Central memory CD8-positive, alpha-beta T cell (primary cell): ENCODE measurements at regions not wholly inside any gene's neighbourhood (a gene's known extent, or its start where the extent isn't known, plus 50 kb on each side); places are given as distances from the start of the nearest gene placed in this dataset.

Experiments used
- ATAC-seq: fragments of 150-1000 bp; cut with Tn5 transposase; replicated peaks from 2 replicates; pipeline ENCODE4 v1.10.0; 2022; ENCODE audit warnings: mild to moderate bottlenecking, moderate FRiP score, moderate number of reproducible peaks; ENCODE audit not compliant: poor library complexity, severe bottlenecking; ENCODE audit errors: extremely low read depth
- DNase-seq, 2 donors: peaks; one replicate each; pipeline ENCODE4 v3.0.0; 2021; ENCODE audit warnings: low spot score in 2 of 2
- H3K27ac Mint-ChIP-seq: one replicate; pipeline ENCODE4 v1.8.0; 2022; ENCODE audit warnings: low read depth, mild to moderate bottlenecking, moderate library complexity, mixed read lengths
- H3K27me3 Mint-ChIP-seq: one replicate; pipeline ENCODE4 v1.8.0; 2022; ENCODE audit warnings: mixed read lengths
- H3K36me3 Mint-ChIP-seq: one replicate; pipeline ENCODE4 v1.8.0; 2022; ENCODE audit warnings: mild to moderate bottlenecking, moderate library complexity, mixed read lengths; ENCODE audit not compliant: insufficient read depth
- H3K4me1 Mint-ChIP-seq: one replicate; pipeline ENCODE4 v1.8.0; 2022; ENCODE audit warnings: mixed read lengths
- H3K4me3 Mint-ChIP-seq: one replicate; pipeline ENCODE4 v1.8.0; 2022; ENCODE audit warnings: mild to moderate bottlenecking, moderate library complexity, mixed read lengths
- H3K9me3 Mint-ChIP-seq: one replicate; pipeline ENCODE4 v1.8.0; 2022; ENCODE audit warnings: mixed read lengths

DNA sequence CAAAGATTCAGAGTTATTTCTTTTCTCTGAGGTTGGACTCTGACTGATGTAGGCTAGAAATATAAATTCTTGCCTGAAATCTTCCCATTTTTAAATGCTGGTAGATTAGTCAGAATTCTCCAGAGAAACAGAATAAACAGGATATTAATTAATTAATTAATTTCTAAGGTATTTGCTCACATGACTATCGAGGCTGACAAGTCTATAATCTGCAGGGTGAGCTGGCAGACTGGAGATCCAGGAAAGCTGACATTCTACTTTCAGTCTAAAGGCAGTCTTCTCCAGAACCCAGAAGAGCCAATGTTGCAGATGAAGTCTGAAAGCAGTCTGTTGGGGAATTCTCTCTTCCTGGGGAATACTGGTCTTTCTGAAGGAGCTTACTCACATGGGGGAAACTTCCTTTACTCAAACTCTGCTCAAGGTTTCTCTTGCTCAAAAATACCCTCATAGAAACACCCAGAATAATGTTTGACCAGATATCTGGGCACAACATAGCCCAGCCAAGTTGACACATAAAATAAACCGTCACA lies 189.7 kb downstream of the KIF20B start:
- H3K27me3 Mint-ChIP-seq = peaks cover 41% of the 10 kb centered on the region

DNA sequence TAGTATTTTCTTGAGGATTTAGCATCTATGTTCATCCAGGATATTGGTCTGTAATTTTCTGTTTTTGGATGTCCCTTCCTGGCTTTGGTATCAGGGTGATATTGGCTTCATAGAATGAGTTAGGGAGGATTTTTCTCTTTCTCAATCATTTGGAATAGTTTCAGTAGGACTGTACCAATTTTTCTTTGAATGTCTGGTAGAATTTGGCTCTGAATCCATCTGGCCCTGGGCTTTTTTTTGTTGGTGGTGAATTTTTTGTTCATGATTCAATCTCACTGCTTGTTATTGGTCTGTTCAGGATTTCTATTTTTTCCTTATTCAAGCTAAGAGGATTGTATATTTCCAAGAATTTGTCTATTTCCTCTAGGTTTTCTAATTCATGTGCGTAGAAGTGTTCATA lies 192.7 kb downstream of the KIF20B start:
- Mint-ChIP-seq H3K27me3 (peaks cover 45% of the 10 kb centered on the region), H3K9me3 (no peaks in the 10 kb centered on the region), H3K36me3 (no peaks in the 10 kb centered on the region), H3K4me3 (no peak overlapping the region), H3K4me1 (no peaks in the 10 kb centered on the region), H3K27ac (no peak overlapping the region)
- ATAC-seq (no peak), DNase-seq (no peak)

More for the DNA sequence above, 189.7 kb downstream of the KIF20B start:
- Mint-ChIP-seq H3K4me1 (no peaks in the 10 kb centered on the region), H3K27ac (no peak overlapping the region), H3K36me3 (no peaks in the 10 kb centered on the region), H3K4me3 (no peak overlapping the region), H3K9me3 (no peaks in the 10 kb centered on the region)
- no peak for ATAC-seq
- no peak for DNase-seq

GRCh38 chr10:89900554-89900953 lies 199.2 kb downstream of the KIF20B start:
- ATAC-seq (no peak), DNase-seq (no peak)
- no peak overlapping the region for H3K27ac Mint-ChIP-seq
- H3K36me3 Mint-ChIP-seq = no peaks in the 10 kb centered on the region
- H3K4me3 Mint-ChIP-seq = no peak overlapping the region
- H3K4me1 Mint-ChIP-seq = no peaks in the 10 kb centered on the region
- H3K27me3 Mint-ChIP-seq = peaks cover 50% of the 10 kb centered on the region
- no peaks in the 10 kb centered on the region for H3K9me3 Mint-ChIP-seq

DNA sequence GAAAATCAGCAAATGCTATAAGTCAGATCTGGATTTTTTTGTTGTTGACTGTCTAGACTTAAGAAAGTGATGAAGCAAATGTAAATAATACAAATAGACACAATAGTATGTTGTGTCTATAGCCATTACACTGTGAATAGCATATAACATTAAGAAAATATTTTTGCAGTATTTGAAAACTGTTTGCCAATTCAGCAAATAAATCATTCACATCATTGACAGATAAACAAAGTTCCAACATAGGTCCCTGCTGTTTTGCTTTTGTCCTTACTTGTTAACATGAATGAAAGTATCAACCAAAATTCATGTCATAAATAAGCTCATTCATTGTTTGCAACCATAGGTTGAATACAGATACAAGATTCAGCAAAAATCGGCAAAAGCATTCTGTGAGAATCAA lies 200.5 kb downstream of the KIF20B start:
- ATAC-seq (no peak), DNase-seq (no peak)
- Mint-ChIP-seq H3K36me3 (no peaks in the 10 kb centered on the region), H3K27me3 (peaks cover 40% of the 10 kb centered on the region), H3K4me3 (no peak overlapping the region), H3K4me1 (no peaks in the 10 kb centered on the region), H3K27ac (no peak overlapping the region), H3K9me3 (no peaks in the 10 kb centered on the region)

DNA sequence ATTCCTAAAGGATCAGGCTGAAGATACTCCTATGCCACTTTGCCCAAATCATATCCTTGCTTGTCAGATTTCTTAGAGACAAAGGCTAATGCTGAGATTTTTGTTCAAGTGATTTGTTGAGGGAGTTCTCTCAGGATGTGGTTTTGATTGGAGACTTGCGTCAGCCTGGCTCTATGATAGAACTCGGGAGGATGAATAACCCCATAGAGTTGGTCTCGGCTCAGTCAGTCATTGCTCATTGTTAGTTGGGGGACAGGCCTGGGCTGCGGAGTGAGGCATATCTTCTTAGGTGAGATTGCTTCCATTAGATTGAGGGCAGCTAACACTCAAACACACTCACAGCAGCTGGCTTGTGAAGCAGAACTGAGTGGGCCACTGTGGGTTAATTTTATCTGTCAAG lies 203.4 kb downstream of the KIF20B start:
- Mint-ChIP-seq H3K27me3 (peaks cover 47% of the 10 kb centered on the region), H3K36me3 (no peaks in the 10 kb centered on the region), H3K4me1 (no peaks in the 10 kb centered on the region), H3K27ac (no peak overlapping the region), H3K4me3 (no peak overlapping the region), H3K9me3 (no peaks in the 10 kb centered on the region)
- no peak for DNase-seq
- ATAC-seq = no peak

GRCh38 chr10:89909752-89910151 lies 208.4 kb downstream of the KIF20B start:
- no peaks in the 10 kb centered on the region for H3K4me1 Mint-ChIP-seq
- H3K9me3 Mint-ChIP-seq = no peaks in the 10 kb centered on the region
- H3K27ac Mint-ChIP-seq = no peak overlapping the region
- H3K27me3 Mint-ChIP-seq = peaks cover 77% of the 10 kb centered on the region
- DNase-seq (no peak), ATAC-seq (no peak)
- no peaks in the 10 kb centered on the region for H3K36me3 Mint-ChIP-seq
- H3K4me3 Mint-ChIP-seq = no peak overlapping the region

DNA sequence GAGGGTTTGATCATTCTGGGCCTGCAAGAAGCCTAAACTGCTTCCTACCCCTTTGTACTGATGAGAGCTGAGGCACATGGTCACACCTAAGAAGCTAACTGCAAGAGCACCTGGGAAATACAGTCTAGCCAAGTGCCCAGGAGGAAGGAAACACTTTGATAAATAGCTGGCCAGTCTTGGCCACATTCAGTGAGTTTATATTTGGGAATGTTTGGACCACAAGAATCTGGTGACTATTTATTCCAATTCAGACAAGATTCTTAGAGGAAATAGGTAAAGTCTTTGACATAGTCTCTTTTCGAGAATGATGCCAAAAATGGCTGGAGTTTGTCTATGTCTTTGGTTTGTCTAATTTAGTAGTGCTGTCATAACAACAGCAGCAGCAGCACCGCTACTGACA lies 213.6 kb downstream of the KIF20B start:
- H3K27ac Mint-ChIP-seq = no peak overlapping the region
- H3K36me3 Mint-ChIP-seq = no peaks in the 10 kb centered on the region
- DNase-seq = no peak
- no peak for ATAC-seq
- H3K9me3 Mint-ChIP-seq = no peaks in the 10 kb centered on the region
- no peak overlapping the region for H3K4me3 Mint-ChIP-seq
- peaks cover 73% of the 10 kb centered on the region for H3K27me3 Mint-ChIP-seq
- H3K4me1 Mint-ChIP-seq = no peaks in the 10 kb centered on the region

- no peak overlapping the region for H3K27ac Mint-ChIP-seq
- H3K4me1 Mint-ChIP-seq = no peaks in the 10 kb centered on the region
- no peaks in the 10 kb centered on the region for H3K9me3 Mint-ChIP-seq
- H3K36me3 Mint-ChIP-seq = no peaks in the 10 kb centered on the region
- ATAC-seq (no peak), DNase-seq (no peak)
- H3K4me3 Mint-ChIP-seq = no peak overlapping the region
- H3K27me3 Mint-ChIP-seq = peaks cover 63% of the 10 kb centered on the region
These were observed 214.6 kb downstream of the KIF20B start for GRCh38 chr10:89915968-89916367.

DNA sequence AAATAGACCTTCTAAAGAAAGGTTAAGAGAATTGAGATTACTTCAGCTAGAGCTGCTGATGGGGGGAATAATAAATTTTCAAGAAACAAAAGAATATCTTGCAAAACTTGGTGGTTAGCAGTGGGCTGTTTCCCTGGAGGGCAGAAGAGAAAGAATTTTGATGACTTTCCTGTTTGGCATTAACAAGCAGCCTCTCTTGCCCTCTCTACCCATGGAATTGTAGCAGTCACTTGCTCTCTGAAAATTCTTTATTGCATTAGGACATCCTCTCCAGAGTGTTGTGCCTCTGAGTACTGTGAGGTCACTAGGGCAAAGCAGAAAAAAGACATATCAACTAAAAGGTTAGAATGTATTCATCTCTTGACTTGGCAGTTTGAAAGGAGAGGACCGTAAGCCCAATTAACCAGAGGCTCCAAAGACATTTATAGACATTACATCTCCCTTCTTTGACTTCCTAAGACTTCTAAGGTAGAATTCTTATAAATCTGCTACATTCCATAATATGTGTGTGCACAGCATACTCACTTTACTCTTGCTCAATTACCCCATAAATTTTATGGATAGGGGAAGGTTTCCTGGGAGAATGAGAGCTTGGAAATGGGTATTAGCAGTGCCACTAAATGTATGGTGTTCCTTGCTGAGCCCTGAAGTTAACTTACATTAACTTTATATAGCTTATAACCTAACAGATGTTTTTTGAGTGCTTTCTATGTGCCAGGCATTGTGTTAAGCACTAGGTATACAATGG lies 215.3 kb downstream of the KIF20B start:
- Mint-ChIP-seq H3K27ac (no peak overlapping the region), H3K27me3 (peaks cover 57% of the 10 kb centered on the region), H3K4me1 (no peaks in the 10 kb centered on the region), H3K36me3 (no peaks in the 10 kb centered on the region), H3K4me3 (no peak overlapping the region), H3K9me3 (no peaks in the 10 kb centered on the region)
- ATAC-seq (no peak), DNase-seq (no peak)

DNA sequence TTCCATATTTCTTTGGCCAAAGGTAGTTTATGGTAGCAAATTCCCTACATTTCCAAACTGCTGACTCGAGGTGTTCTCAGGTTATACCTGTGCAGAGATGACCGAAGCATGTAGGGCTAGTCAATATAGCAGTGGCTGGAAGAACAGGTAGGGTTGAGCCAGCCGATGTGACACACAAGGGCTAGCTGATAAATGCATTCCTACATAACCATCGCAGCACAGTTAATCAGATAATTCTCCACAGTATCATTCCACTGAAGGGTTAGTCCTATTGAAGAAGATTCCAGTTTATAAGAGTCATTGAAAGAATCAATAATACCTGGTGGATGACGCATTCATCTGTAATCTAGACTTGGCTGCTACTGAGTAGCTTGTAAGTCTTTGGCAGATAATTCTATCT lies 220.0 kb downstream of the KIF20B start:
- H3K36me3 Mint-ChIP-seq = no peaks in the 10 kb centered on the region

GRCh38 chr10:89923661-89924060 lies 222.3 kb downstream of the KIF20B start:
- H3K4me3 Mint-ChIP-seq = no peak overlapping the region
- peaks cover 38% of the 10 kb centered on the region for H3K27me3 Mint-ChIP-seq
- ATAC-seq (no peak), DNase-seq (no peak)
- H3K36me3 Mint-ChIP-seq = no peaks in the 10 kb centered on the region
- H3K9me3 Mint-ChIP-seq = no peaks in the 10 kb centered on the region
- H3K27ac Mint-ChIP-seq = no peak overlapping the region
- H3K4me1 Mint-ChIP-seq = no peaks in the 10 kb centered on the region

More for the DNA sequence above, 220.0 kb downstream of the KIF20B start:
- H3K4me3 Mint-ChIP-seq = no peak overlapping the region
- no peaks in the 10 kb centered on the region for H3K4me1 Mint-ChIP-seq
- no peaks in the 10 kb centered on the region for H3K9me3 Mint-ChIP-seq
- H3K27ac Mint-ChIP-seq = no peak overlapping the region
- no peak for DNase-seq
- H3K27me3 Mint-ChIP-seq = peaks cover 32% of the 10 kb centered on the region
- ATAC-seq = no peak

GRCh38 chr10:89924261-89924660 lies 222.9 kb downstream of the KIF20B start:
- no peaks in the 10 kb centered on the region for H3K36me3 Mint-ChIP-seq
- no peak for ATAC-seq
- DNase-seq = no peak
- peaks cover 40% of the 10 kb centered on the region for H3K27me3 Mint-ChIP-seq
- H3K27ac Mint-ChIP-seq = no peak overlapping the region
- no peak overlapping the region for H3K4me3 Mint-ChIP-seq
- no peaks in the 10 kb centered on the region for H3K9me3 Mint-ChIP-seq
- no peaks in the 10 kb centered on the region for H3K4me1 Mint-ChIP-seq

GRCh38 chr10:89926736-89927135 lies 225.3 kb downstream of the KIF20B start:
- no peaks in the 10 kb centered on the region for H3K9me3 Mint-ChIP-seq
- H3K27me3 Mint-ChIP-seq = peaks cover 40% of the 10 kb centered on the region
- no peaks in the 10 kb centered on the region for H3K4me1 Mint-ChIP-seq
- H3K36me3 Mint-ChIP-seq = no peaks in the 10 kb centered on the region
- H3K4me3 Mint-ChIP-seq = no peak overlapping the region
- no peak for ATAC-seq
- DNase-seq = no peak
- no peak overlapping the region for H3K27ac Mint-ChIP-seq
